ENCODE measurements at regions not wholly inside any gene's neighbourhood (a gene's known extent, or its start where the extent isn't known, plus 50 kb on each side); places are given as distances from the start of the nearest gene placed in this dataset.

- Histone ChIP-seq H3K79me2 (ENCODE audit: insufficient read depth, low read length) (no peaks in the 10 kb centered on the region), H3K9me2 (ENCODE audit: low read depth, low read length) (no peaks in the 10 kb centered on the region), H3K36me3 (ENCODE audit: insufficient read depth, low read length) (no peaks in the 10 kb centered on the region), H3K9ac (ENCODE audit: low read length) (no peak overlapping the region), H3K4me3 (ENCODE audit: low read depth, low read length, poor library complexity, severe bottlenecking) (no peak overlapping the region), H3K4me1 (ENCODE audit: insufficient read depth, low read length, severe bottlenecking) (no peaks in the 10 kb centered on the region), H3K9me3 (ENCODE audit: low read length) (no peaks in the 10 kb centered on the region), H3K27ac (ENCODE audit: low read depth, low read length, poor library complexity, severe bottlenecking) (no peak overlapping the region), H2AFZ (ENCODE audit: low read length) (no peak overlapping the region), H3K27me3 (ENCODE audit: insufficient read depth, low read length) (no peaks in the 10 kb centered on the region), H4K20me1 (ENCODE audit: insufficient read depth, low read length) (no peaks in the 10 kb centered on the region), H3F3A (ENCODE audit: insufficient read depth, low read length) (no peaks in the 10 kb centered on the region), H3K4me2 (ENCODE audit: low read length) (no peak overlapping the region)
- no peak for TF ChIP-seq EZH2 (IDR thresholded peaks at IDR 0.05; ENCODE audit: borderline replicate concordance, low read length)
- no peak for TF ChIP-seq CTCF (IDR thresholded peaks at IDR 0.05; ENCODE audit: low read length)
These were observed 631.1 kb upstream of the TMEM132C start for GRCh38 chr12:127635838-127636237.

- no peaks in the 10 kb centered on the region for H3K9me2 ChIP-seq (ENCODE audit: low read depth, low read length)
- no peak overlapping the region for H2AFZ ChIP-seq (ENCODE audit: low read length)
- no peaks in the 10 kb centered on the region for H3K9me3 ChIP-seq (ENCODE audit: low read length)
- no peaks in the 10 kb centered on the region for H3K79me2 ChIP-seq (ENCODE audit: insufficient read depth, low read length)
- H3K9ac ChIP-seq (ENCODE audit: low read length): no peak overlapping the region
- H4K20me1 ChIP-seq (ENCODE audit: insufficient read depth, low read length): no peaks in the 10 kb centered on the region
- H3K36me3 ChIP-seq (ENCODE audit: insufficient read depth, low read length): no peaks in the 10 kb centered on the region
- no peaks in the 10 kb centered on the region for H3F3A ChIP-seq (ENCODE audit: insufficient read depth, low read length)
- no peak overlapping the region for H3K4me2 ChIP-seq (ENCODE audit: low read length)
- no peaks in the 10 kb centered on the region for H3K27me3 ChIP-seq (ENCODE audit: insufficient read depth, low read length)
- no peak overlapping the region for H3K27ac ChIP-seq (ENCODE audit: low read depth, low read length, poor library complexity, severe bottlenecking)
- H3K4me3 ChIP-seq (ENCODE audit: low read depth, low read length, poor library complexity, severe bottlenecking): no peak overlapping the region
- TF ChIP-seq EZH2 (IDR thresholded peaks at IDR 0.05; ENCODE audit: borderline replicate concordance, low read length) (no peak), CTCF (IDR thresholded peaks at IDR 0.05; ENCODE audit: low read length) (no peak)
- H3K4me1 ChIP-seq (ENCODE audit: insufficient read depth, low read length, severe bottlenecking): no peaks in the 10 kb centered on the region
These were observed 630.1 kb upstream of the TMEM132C start for GRCh38 chr12:127636882-127637281.

GRCh38 chr12:127640181-127640886 lies 626.6 kb upstream of the TMEM132C start:
- Histone ChIP-seq H3K4me2 (ENCODE audit: low read length) (no peak overlapping the region), H3K9me2 (ENCODE audit: low read depth, low read length) (no peaks in the 10 kb centered on the region), H4K20me1 (ENCODE audit: insufficient read depth, low read length) (no peaks in the 10 kb centered on the region), H3K27me3 (ENCODE audit: insufficient read depth, low read length) (no peaks in the 10 kb centered on the region), H3K9ac (ENCODE audit: low read length) (no peak overlapping the region), H3F3A (ENCODE audit: insufficient read depth, low read length) (no peaks in the 10 kb centered on the region), H3K4me3 (ENCODE audit: low read depth, low read length, poor library complexity, severe bottlenecking) (no peak overlapping the region), H3K4me1 (ENCODE audit: insufficient read depth, low read length, severe bottlenecking) (no peaks in the 10 kb centered on the region), H3K9me3 (ENCODE audit: low read length) (no peaks in the 10 kb centered on the region), H2AFZ (ENCODE audit: low read length) (no peak overlapping the region), H3K79me2 (ENCODE audit: insufficient read depth, low read length) (no peaks in the 10 kb centered on the region), H3K36me3 (ENCODE audit: insufficient read depth, low read length) (no peaks in the 10 kb centered on the region), H3K27ac (ENCODE audit: low read depth, low read length, poor library complexity, severe bottlenecking) (no peak overlapping the region)
- TF ChIP-seq CTCF (IDR thresholded peaks at IDR 0.05; ENCODE audit: low read length) (no peak), EZH2 (IDR thresholded peaks at IDR 0.05; ENCODE audit: borderline replicate concordance, low read length) (no peak)
